Mesothelial cell of epicardium (in vitro differentiated cells): ENCODE measurements at regions not wholly inside any gene's neighbourhood (a gene's known extent, or its start where the extent isn't known, plus 50 kb on each side); places are given as distances from the start of the nearest gene placed in this dataset.

Source experiments
- DNase-seq, 2 experiments: peaks; one replicate each; pipeline ENCODE4 v3.0.0; 2021; ENCODE audit warnings: low spot score in 2 of 2; ENCODE audit not compliant: unreplicated experiment in 2 of 2
- H3K27ac Mint-ChIP-seq: 2 replicates; pipeline ENCODE4 v1.8.0; 2021; ENCODE audit warnings: mixed read lengths
- H3K27me3 Mint-ChIP-seq: 2 replicates; pipeline ENCODE4 v1.8.0; 2021; ENCODE audit warnings: low read depth, mixed read lengths
- H3K36me3 Mint-ChIP-seq: 2 replicates; pipeline ENCODE4 v1.8.0; 2021; ENCODE audit warnings: mixed read lengths
- H3K4me1 Mint-ChIP-seq: 2 replicates; pipeline ENCODE4 v1.8.0; 2021; ENCODE audit warnings: mixed read lengths
- H3K4me3 Mint-ChIP-seq: 2 replicates; pipeline ENCODE4 v1.8.0; 2021; ENCODE audit warnings: mild to moderate bottlenecking, moderate library complexity, mixed read lengths
- H3K9me3 Mint-ChIP-seq: 2 replicates; pipeline ENCODE4 v1.8.0; 2021; ENCODE audit warnings: mixed read lengths
- CTCF ChIP-seq: fragments of 200-600 bp; sonication (generic); IDR thresholded peaks from one replicate; pipeline ENCODE4 v1.5.0; 2021; ENCODE audit warnings: antibody characterized with exemption; ENCODE audit not compliant: unreplicated experiment

GRCh38 chr14:58789736-58790135, 152.0 kb downstream of the DACT1 start:
- no peak for TF ChIP-seq CTCF
- peaks cover 36% of the 10 kb centered on the region for H3K4me1 Mint-ChIP-seq
- no peaks in the 10 kb centered on the region for H3K9me3 Mint-ChIP-seq
- no peak for DNase-seq
- peaks cover 3% of the 10 kb centered on the region for H3K27me3 Mint-ChIP-seq
- H3K36me3 Mint-ChIP-seq = no peaks in the 10 kb centered on the region
- no peak overlapping the region for H3K4me3 Mint-ChIP-seq
- H3K27ac Mint-ChIP-seq = no peak overlapping the region

GRCh38 chr14:58792416-58792815, 154.7 kb downstream of the DACT1 start:
- H3K36me3 Mint-ChIP-seq = no peaks in the 10 kb centered on the region
- no peak overlapping the region for H3K4me3 Mint-ChIP-seq
- DNase-seq = no peak

GRCh38 chr14:58793131-58793740, 155.5 kb downstream of the DACT1 start:
- Mint-ChIP-seq H3K4me3 (no peak overlapping the region), H3K36me3 (no peaks in the 10 kb centered on the region), H3K27me3 (no peaks in the 10 kb centered on the region), H3K27ac (peak overlapping the region; percentile 11), H3K9me3 (no peaks in the 10 kb centered on the region), H3K4me1 (peaks cover 39% of the 10 kb centered on the region)
- no peak for TF ChIP-seq CTCF
- no peak for DNase-seq

More at GRCh38 chr14:58792416-58792815, 154.7 kb downstream of the DACT1 start:
- H3K27ac Mint-ChIP-seq = no peak overlapping the region
- peaks cover 39% of the 10 kb centered on the region for H3K4me1 Mint-ChIP-seq
- no peaks in the 10 kb centered on the region for H3K9me3 Mint-ChIP-seq
- H3K27me3 Mint-ChIP-seq = peaks cover 1% of the 10 kb centered on the region
- TF ChIP-seq CTCF = no peak

- Mint-ChIP-seq H3K9me3 (no peaks in the 10 kb centered on the region), H3K27ac (no peak overlapping the region), H3K4me1 (peaks cover 26% of the 10 kb centered on the region), H3K4me3 (no peak overlapping the region), H3K36me3 (no peaks in the 10 kb centered on the region), H3K27me3 (no peaks in the 10 kb centered on the region)
- TF ChIP-seq CTCF = no peak
- DNase-seq = no peak
Observed at GRCh38 chr14:58794993-58795762, 157.4 kb downstream of the DACT1 start.

GRCh38 chr14:58796242-58797009, 158.7 kb downstream of the DACT1 start:
- Mint-ChIP-seq H3K4me1 (peaks cover 25% of the 10 kb centered on the region), H3K27me3 (no peaks in the 10 kb centered on the region), H3K36me3 (no peaks in the 10 kb centered on the region), H3K4me3 (no peak overlapping the region), H3K27ac (no peak overlapping the region), H3K9me3 (no peaks in the 10 kb centered on the region)
- TF ChIP-seq CTCF = no peak
- DNase-seq = no peak
